SW 1271 (cell line): ENCODE measurements at regions not wholly inside any gene's neighbourhood (a gene's known extent, or its start where the extent isn't known, plus 50 kb on each side); places are given as distances from the start of the nearest gene placed in this dataset.
"Not testable (repeated sequence)": the region's sequence is repeated elsewhere in the genome, so short reads cannot be mapped to it uniquely, and the experiment has no call there.

ENCODE experiments used
- DNase-seq, 2 experiments: peaks; one replicate each; lab custom pipeline; 2025; lab: John Stamatoyannopoulos, UW

DNA sequence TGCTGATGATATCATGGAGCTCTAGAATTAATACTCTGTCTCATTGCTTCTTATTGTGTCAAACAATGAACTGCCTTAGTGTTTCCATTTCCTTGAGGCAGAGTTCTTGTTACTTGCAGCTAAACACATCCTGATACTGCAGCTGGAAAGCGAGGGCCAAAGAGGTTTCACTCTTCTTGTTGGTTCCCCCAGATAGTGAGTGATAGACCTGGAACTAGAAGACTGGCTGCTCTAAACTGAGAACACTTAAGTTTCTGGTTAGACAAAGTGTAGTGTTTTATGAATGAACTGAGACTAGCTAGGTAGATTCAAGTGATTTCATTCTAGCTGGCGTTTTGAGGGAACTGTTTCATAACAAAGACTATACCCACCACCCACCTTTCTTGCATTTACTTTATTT, 321.7 kb downstream of the TXNL1 start:
- DNase-seq, result no peak

GRCh38 chr18:56315363-56315762, 323.0 kb downstream of the TXNL1 start:
- no peak for DNase-seq

- no peak for DNase-seq
These were observed 324.0 kb downstream of the TXNL1 start for GRCh38 chr18:56314396-56314795.

- DNase-seq, result no peak
These were observed 325.6 kb downstream of the TXNL1 start for GRCh38 chr18:56312551-56313335.

DNA sequence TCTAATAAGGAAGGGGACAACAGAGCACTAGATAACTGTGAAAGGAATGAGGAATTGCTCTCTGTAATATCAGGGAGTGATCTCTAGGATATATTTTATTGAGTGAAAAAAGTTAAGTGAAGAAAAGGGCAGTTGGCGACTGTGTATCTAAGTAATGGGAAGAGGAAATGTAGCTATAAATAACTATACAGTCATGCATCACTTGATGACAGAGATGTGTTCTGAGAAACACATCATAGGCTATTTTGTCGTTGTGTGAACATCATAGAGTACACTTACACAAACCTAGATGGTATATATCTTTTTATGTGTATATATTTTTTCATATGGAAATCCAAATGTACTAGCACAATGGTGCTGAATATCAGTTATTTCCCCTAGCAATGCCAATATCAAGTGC, 329.3 kb downstream of the TXNL1 start:
- no peak for DNase-seq

DNA sequence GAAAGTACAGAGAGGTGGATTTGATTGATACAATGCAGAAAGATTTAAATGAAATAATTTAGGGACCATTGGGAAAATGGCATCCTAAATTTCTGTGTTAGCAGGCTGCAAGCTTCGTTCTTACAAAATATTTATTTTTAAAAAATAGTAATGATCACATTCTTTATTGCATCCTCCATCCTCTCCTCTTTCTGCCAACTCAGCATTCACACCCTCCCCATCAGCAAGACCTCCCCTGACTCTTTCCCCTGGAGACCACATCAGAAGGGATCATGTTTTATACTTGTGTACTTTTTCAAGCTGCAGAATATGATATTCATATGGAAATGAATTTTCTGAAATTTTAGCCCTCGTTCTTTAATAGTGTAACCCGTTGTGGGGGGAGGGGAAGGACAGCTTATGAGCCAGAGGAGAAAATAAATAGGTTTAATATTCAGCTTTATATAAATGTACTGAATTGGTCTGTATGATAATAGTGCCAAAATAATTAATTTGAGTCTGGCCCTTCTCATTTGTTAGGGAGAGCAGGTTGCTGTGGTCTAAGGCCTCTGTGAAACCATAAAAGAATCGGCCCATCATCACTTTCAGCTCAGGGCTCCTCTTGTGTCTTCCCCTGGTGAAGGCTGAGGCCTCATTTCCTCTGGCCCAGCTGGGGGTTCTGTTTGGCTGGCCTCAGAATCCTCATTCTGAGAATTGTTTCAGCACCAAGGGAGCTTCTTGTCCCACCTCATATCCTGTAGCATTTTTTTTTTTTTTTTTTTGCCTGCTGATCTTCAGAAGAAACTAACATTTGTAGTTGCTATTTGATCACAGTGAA, 330.8 kb downstream of the TXNL1 start:
- DNase-seq, result no peak

DNA sequence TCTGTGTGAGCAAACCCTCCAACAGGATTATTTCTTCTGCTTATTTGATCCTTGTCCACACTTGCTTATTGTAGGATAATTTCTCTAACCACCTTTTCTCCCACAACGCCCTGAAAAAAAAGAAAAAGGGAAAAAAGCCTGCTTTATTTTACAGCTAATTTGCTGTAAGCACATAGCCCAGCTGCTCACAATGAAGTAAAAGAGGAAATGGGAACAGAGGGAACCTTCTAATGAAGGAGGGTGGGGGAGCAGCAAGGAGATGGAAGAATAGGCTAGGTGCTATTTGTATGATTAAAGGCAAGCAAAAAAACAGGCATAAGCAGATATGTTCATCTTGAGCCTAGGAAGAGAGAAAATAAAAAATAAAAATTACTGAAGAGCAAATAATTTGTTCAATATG, 331.6 kb downstream of the TXNL1 start:
- no peak for DNase-seq

GRCh38 chr18:56305583-56305982, 332.8 kb downstream of the TXNL1 start:
- DNase-seq, result no peak

DNA sequence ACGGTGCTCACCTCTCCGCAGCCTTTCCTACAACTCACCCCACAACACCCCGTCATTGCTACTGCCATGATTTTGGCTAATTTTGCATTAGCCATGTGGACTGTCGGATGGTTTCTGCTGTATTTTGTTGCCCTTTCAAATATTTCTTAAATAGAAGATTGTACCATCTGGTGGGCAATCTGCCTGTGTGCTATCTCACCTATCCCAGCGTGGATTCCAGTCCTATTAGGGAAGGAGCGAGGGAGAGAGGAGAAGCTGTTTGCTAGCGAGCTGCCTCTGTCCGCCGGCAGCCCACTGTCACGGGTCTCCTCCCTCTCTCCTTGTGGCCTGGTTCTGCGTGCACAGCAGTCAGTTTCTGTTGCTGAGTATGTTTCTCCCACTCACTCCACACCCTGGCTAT, 336.2 kb downstream of the TXNL1 start:
- no peak for DNase-seq

GRCh38 chr18:56299740-56300139, 338.7 kb downstream of the TXNL1 start:
- no peak for DNase-seq

GRCh38 chr18:56298935-56299334, 339.5 kb downstream of the TXNL1 start:
- DNase-seq, result peak in 1 of 2 experiments; percentile 21

GRCh38 chr18:56296381-56296780, 342.0 kb downstream of the TXNL1 start:
- DNase-seq, result no peak

- no peak for DNase-seq
These were observed 343.8 kb downstream of the TXNL1 start for GRCh38 chr18:56294484-56295183.

- DNase-seq, result no peak
These were observed 347.1 kb downstream of the TXNL1 start for GRCh38 chr18:56291294-56291693.

GRCh38 chr18:56289381-56289780, 349.0 kb downstream of the TXNL1 start:
- DNase-seq, result no peak

DNA sequence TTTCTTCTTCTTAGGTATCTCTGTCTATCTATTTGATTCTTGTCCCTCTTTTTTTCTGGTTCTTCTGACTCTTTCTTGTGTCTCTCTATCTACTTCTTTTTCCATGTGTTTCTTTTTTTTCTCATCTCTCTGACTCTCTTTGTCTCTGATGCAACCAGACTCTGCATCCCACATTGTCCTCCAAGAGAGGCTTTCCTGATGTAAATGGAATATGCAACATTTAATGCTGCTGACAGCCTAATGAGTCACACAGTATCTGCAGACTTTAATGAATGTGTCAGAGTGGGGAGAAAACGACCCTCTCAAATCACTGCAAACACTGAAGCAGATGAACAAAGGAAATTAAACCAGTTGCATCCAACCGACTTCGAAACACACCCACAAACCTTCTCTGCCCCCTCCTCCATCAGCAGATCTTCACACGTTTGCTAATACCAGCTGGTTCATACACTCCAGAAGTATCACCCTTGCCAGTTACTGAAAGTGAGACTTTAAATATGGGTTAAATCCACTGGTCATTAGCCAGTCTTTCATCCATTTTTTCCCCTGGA, 351.5 kb downstream of the TXNL1 start:
- no peak for DNase-seq

GRCh38 chr18:56285387-56286065, 352.9 kb downstream of the TXNL1 start:
- DNase-seq, result no peak

GRCh38 chr18:56284319-56284718, 354.1 kb downstream of the TXNL1 start:
- no peak for DNase-seq

DNA sequence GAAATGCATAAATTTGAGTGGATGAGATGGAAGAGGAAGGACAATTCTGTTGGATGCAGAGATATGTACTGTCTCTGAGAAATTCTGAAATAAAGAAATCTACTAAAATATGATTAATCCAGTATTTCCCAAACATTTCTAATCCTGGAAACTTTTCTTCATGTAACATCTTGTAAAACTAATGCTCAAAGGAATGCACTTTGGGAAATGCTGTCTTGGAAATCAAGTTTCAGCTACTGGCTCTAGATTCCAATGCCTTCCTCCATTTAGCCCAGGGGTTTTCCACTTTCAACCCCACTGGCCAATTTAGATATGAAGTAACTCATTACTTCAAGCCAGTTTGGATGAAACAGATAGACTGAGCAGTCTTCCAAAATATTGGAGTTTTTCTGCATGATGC, 355.1 kb downstream of the TXNL1 start:
- no peak for DNase-seq

DNA sequence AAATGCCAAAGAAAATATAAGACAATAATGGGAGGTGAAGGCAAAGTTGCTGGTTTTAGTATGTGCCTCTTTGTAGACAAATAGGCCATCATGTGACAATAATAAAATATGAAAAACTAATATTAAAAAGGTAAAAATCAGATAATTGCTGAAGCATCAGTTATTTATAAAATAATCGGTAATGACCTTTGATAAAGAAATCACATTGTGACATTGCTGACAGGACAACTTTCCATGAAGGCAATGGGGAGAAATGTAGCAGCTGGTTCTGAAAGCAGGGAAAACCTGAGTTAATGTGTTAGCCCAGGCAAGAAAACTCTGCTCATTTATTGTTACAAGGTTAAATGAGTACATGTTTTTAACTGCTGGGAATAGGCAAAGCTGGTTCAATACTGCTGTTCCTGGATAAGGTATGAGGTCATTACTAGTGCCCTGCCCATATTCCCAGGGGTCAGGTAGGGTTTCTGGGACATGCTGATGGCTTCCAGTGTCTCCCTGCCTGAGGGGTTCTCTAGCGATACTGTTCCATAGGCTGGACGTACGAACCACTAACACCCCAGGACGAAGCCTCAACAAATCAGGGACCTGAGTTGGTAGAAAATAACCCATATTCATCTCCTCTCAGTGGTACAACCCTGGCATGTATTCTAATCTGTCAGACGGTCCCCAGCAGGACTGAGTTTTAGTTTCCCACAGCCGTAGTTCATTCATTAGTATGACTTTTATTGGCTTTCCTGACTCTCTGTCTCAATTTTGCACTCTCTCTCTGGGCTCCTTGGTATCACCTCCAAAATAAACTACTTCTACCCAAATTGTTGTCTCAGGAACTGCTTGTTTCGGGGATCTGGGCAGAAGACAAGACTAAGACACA, 355.9 kb downstream of the TXNL1 start:
- no peak for DNase-seq

DNA sequence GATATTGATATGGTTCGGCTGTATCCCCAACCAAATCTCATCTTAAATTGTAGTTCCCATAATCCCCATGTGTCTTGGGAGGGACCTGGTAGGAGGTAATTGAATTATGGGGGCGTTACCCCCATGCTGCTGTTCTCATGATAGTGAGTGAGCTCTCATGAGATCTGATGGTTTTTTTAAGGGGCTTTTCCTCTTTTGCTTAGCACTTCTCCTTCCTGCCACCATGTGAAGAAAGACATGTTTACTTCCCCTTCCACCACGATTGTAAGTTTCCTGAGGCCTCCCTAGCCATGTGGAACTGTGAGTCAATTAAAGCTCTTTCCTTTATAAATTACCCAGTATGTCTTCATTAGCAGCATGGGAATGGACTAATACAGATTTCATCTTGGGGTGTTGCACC, 358.6 kb downstream of the TXNL1 start:
- not testable (repeated sequence) for DNase-seq
